ENCODE measurements at regions not wholly inside any gene's neighbourhood (a gene's known extent, or its start where the extent isn't known, plus 50 kb on each side); places are given as distances from the start of the nearest gene placed in this dataset.

DNA sequence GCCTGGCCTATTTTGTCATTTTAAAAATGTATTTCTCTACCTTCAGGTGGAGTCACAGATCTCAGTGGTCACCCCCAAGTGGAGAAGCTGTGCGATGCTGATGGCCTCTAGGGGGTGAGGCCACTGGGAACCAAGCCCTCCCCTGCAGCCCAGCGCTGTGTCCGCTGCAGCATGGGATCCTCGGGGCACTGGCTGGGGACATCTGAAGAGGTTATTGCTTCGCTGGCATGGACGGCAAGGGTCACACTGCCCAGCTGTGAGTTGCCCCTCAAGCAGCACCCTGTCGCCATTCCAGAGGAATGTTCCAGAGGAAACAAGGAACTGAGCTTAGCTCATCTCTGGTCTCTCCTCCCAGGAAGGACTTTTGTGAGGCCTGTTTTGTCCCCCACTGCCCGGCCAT, 119.6 kb upstream of the S1PR3 start:
- intact Hi-C loops (cut with DNase I) = no loop called here
- Histone ChIP-seq H3K27ac (no peak overlapping the region), H3K27me3 (no peaks in the 10 kb centered on the region), H3K36me3 (no peaks in the 10 kb centered on the region), H3K4me1 (no peaks in the 10 kb centered on the region), H3K9me3 (no peaks in the 10 kb centered on the region), H3K4me3 (no peak overlapping the region)
- TF ChIP-seq, protein P1, sequence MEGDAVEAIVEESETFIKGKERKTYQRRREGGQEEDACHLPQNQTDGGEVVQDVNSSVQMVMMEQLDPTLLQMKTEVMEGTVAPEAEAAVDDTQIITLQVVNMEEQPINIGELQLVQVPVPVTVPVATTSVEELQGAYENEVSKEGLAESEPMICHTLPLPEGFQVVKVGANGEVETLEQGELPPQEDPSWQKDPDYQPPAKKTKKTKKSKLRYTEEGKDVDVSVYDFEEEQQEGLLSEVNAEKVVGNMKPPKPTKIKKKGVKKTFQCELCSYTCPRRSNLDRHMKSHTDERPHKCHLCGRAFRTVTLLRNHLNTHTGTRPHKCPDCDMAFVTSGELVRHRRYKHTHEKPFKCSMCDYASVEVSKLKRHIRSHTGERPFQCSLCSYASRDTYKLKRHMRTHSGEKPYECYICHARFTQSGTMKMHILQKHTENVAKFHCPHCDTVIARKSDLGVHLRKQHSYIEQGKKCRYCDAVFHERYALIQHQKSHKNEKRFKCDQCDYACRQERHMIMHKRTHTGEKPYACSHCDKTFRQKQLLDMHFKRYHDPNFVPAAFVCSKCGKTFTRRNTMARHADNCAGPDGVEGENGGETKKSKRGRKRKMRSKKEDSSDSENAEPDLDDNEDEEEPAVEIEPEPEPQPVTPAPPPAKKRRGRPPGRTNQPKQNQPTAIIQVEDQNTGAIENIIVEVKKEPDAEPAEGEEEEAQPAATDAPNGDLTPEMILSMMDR (IDR thresholded peaks at IDR 0.05) = no peak
- no peak for DNase-seq (ENCODE audit: low spot score in 2 of 2)

DNA sequence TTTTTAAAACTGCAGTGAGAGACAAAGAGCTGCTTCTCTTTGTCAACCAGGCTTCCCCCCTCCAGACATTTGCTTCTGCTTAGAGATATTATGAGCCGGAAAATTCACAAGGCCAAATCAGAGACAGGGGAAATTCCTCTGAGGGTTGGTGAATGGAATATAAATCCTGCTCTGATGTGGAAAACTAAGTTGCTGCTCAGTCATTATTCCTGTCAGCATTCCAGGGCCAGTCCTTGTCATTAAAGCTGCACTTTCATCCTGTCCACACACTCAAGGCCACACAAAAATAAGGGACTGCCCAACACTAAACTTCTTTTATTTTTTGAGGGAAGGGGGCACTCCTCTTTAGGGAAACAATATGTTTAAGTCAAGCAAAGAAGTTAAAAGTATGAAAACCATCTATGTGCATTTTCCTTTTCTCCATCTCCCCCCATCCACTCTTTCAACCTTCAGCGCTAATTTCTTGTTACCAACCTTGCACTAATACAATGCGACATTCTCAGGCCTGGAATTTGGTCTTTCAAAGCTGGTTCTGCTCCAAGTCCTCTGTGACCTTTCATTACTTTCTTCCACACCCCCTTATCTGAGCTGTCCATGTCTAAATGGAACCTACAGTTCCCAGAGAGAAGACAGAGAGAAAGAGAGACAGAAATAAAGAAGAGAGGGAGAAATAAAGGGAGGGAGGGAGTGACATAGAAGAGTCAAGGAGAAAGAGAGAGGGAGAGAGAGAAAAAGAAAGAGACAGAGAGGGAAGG, 118.9 kb upstream of the S1PR3 start:
- no peaks in the 10 kb centered on the region for H3K9me3 ChIP-seq
- intact Hi-C loops (cut with DNase I) = no loop called here
- H3K4me3 ChIP-seq = no peak overlapping the region
- no peaks in the 10 kb centered on the region for H3K36me3 ChIP-seq
- TF ChIP-seq, protein P1 (IDR thresholded peaks at IDR 0.05) = no peak
- H3K27me3 ChIP-seq = no peaks in the 10 kb centered on the region
- DNase-seq (ENCODE audit: low spot score in 2 of 2) = no peak
- H3K27ac ChIP-seq = no peak overlapping the region
- H3K4me1 ChIP-seq = no peaks in the 10 kb centered on the region

DNA sequence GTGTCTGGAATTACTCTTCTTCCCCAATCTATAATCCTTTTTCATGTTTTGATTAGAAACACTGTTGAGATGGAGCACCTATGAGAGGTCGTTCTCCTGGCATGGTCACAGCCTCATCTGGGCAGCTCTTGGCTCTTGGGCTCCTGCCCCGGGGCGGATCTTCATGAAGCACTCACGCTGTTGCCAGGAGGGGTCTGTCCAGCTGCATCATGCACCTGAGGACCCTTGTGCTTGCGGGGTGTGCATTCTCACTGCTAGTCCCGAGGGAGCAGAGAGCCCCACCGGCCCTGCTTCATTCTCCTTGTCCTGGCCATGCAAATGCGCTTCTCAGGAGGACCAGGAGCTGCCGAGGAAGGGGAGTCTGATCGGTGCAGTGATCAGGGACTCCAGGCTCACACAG, 117.6 kb upstream of the S1PR3 start:
- TF ChIP-seq, protein P1 (IDR thresholded peaks at IDR 0.05) = no peak
- Histone ChIP-seq H3K9me3 (no peaks in the 10 kb centered on the region), H3K4me1 (no peaks in the 10 kb centered on the region), H3K27me3 (no peaks in the 10 kb centered on the region), H3K36me3 (no peaks in the 10 kb centered on the region), H3K27ac (no peak overlapping the region), H3K4me3 (no peak overlapping the region)
- intact Hi-C loops (cut with DNase I) = no loop called here
- DNase-seq (ENCODE audit: low spot score in 2 of 2) = no peak

DNA sequence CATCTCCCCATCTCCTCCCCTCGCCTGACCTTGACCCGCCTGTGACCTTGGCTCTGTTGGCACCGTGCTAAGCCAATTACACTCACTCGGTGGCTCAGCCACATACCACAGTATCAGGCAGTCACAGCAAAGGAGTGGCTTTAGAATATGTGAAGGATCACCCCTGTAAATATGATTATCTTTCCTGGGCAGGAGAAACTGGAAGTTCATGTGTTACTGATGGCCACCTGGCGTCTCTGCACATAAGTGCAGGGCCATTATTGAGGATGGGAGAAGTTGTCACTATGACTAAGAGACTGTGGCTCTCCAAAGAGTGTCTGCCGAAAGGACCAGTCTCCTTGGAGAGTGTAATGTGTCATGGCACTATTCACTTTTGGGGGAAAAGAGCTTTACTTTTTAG, 116.9 kb upstream of the S1PR3 start:
- H3K9me3 ChIP-seq = no peaks in the 10 kb centered on the region
- no peaks in the 10 kb centered on the region for H3K4me1 ChIP-seq
- no peak overlapping the region for H3K4me3 ChIP-seq
- intact Hi-C loops (cut with DNase I) = no loop called here
- H3K27me3 ChIP-seq = no peaks in the 10 kb centered on the region
- TF ChIP-seq, protein P1 (IDR thresholded peaks at IDR 0.05) = no peak
- H3K27ac ChIP-seq = no peak overlapping the region
- no peaks in the 10 kb centered on the region for H3K36me3 ChIP-seq
- no peak for DNase-seq (ENCODE audit: low spot score in 2 of 2)

DNA sequence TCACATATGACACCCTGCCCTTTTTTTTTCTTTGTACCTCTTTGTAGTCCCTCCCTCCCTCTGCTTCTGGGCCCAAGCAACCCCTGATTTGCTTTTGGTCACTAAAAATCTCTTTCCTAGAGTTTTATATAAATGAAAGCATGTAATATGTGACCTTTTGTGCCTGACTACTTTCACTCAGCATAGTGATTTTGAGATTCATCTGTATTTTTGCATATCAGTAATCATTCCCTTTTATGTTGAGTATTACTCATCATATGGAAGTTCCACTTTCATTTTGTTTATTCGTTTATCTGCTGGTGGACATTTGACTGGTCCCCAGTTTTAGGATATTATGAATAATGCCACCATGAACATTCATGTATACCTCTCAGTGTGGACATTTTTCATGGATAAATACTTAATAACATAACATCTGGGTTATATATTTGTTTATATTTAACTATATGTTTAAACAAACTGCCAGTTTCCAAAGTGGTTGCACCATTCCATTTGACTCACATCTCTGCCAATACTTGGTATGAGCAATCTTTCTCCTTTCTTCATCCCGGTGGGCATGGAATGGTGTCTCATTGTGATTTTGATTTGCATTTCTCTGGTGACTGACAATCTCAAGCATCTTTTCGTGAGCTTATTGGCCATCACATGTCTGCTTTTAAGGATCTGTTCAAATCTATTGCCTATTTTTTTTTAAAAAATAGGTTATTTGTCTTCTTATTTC, 115.7 kb upstream of the S1PR3 start:
- intact Hi-C loops (cut with DNase I) = no loop called here
- TF ChIP-seq, protein P1 (IDR thresholded peaks at IDR 0.05) = no peak

More for the DNA sequence above, 115.7 kb upstream of the S1PR3 start:
- Histone ChIP-seq H3K9me3 (no peaks in the 10 kb centered on the region), H3K4me3 (no peak overlapping the region), H3K4me1 (no peaks in the 10 kb centered on the region), H3K36me3 (no peaks in the 10 kb centered on the region), H3K27me3 (no peaks in the 10 kb centered on the region), H3K27ac (no peak overlapping the region)
- no peak for DNase-seq (ENCODE audit: low spot score in 2 of 2)
